ENCODE measurements at regions not wholly inside any gene's neighbourhood (a gene's known extent, or its start where the extent isn't known, plus 50 kb on each side); places are given as distances from the start of the nearest gene placed in this dataset.

GRCh38 chr5:97400537-97400936 lies 217.5 kb upstream of the RIOK2 start:
- DNase-seq (ENCODE audit: low read depth) = no peak

- DNase-seq (ENCODE audit: low read depth) = no peak
Measured at GRCh38 chr5:97405941-97406340, 222.9 kb upstream of the RIOK2 start.

- no peak for DNase-seq (ENCODE audit: low read depth)
Measured at GRCh38 chr5:97406946-97407676, 224.1 kb upstream of the RIOK2 start.

- DNase-seq (ENCODE audit: low read depth) = no peak
Measured at GRCh38 chr5:97408331-97408730, 225.3 kb upstream of the RIOK2 start.

DNA sequence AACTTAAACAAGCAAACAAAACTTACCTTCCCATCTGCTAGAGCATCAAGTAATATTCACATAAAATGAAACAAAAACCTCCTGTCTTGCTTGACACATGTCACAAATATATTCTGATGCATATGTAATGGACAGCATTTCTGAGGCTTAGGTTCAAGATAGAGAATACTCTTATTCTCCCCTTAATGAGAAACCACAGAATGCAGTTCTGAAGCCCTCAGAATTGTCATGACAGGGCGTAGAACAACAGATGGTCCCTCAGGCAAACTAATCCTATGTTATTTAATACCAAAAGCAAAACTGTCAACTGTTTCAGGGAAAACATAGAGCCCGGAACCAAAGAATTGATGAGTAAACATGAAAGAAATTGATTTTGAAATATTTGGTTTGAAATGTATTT lies 229.9 kb upstream of the RIOK2 start:
- no peak for DNase-seq (ENCODE audit: low read depth)

GRCh38 chr5:97417986-97418385 lies 234.9 kb upstream of the RIOK2 start:
- DNase-seq (ENCODE audit: low read depth) = no peak

DNA sequence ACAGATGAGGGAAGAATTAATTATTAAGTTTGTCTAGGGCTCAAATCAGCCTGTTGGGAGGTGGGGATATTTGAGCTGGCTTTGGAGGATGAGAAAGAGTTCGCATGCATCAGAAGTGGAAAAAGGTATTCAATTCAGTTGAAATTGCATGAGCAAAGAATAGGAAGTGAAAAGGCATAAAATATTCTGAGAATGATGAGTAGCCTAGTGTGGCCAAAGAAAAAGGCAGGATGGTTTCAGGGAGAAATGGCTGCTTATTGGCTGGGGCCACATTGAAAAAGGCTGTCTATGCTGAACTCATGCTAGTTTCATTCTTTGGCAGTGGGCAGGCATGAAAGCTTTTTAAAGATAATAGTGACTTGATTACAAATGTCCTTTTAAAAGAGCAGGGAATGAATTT lies 235.4 kb upstream of the RIOK2 start:
- no peak for DNase-seq (ENCODE audit: low read depth)

DNA sequence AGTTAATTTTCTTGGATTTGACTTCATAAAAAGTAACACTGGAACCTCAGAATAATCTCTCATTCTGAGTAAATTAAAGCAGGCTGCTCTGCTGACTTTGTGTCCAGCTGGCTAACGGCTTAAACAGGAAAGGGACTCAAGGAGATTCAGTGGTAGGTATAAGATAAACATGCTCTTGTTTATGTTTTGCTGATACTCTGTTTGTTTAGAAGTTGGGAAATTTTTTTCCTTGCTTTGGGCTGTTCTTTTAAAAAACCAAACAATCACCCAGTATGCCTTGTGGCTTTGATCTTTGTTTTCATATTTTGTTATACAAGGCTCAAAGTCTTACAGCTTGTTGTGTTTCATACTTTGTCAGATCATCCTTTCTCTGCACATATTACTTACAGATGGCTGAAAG lies 237.6 kb upstream of the RIOK2 start:
- no peak for DNase-seq (ENCODE audit: low read depth)

DNA sequence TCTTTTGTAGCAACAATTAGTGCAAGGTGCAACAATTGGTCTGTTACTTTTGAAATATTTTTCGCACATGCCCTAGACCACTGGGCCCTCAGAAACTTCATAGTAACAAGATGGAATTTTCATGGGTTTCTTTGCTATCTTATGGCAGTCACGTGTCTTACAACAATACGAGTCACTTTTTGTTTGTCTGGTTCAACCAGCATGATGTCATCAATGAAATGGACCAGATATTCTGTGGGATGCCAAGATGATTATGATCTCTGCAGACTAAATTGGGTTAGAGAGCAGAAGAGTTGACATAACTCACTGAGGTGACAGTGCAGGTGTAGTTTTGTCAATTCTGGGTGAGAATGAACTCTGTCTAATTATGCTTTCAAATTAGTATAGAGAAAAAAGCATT lies 239.6 kb upstream of the RIOK2 start:
- no peak for DNase-seq (ENCODE audit: low read depth)

DNA sequence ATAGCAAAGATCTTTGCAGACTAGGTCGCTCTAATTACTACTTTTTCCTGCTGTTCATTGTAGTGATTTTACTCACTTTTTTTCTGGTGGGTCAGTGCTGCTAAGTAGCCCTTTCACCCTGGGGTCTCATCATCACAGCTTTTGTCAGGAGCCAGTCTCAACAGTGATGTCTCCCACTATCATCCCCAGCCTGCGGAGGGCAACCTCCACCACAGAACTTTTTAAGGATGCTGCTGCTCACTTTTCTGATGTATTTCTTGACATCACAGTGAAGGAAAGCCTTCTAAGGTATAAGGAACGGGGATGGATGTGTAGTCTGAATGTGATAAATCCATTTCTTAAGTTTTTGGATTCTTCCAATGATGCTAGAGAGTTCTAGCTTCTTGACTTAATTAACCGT lies 242.5 kb upstream of the RIOK2 start:
- DNase-seq (ENCODE audit: low read depth) = no peak

GRCh38 chr5:97427235-97427634 lies 244.2 kb upstream of the RIOK2 start:
- no peak for DNase-seq (ENCODE audit: low read depth)

DNA sequence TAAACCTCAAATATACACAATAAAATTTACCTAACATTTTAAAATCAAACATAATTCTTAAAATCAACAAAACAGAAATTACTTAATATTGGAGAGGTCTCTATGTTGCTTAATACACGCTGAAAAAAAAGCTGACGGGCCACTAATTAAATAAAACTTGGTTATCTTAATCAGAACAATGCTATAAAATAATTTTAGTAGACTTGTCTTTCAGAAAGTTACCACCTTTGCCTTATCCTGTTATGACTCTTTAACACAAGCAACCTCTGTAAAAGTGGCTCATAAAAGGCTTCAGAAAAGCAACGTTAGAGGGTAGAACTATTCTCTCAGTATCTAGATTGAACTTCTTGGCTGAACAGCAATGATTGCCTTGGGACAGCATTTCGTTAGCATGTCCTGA lies 251.0 kb upstream of the RIOK2 start:
- no peak for DNase-seq (ENCODE audit: low read depth)

GRCh38 chr5:97436405-97436804 lies 253.4 kb upstream of the RIOK2 start:
- no peak for DNase-seq (ENCODE audit: low read depth)

- no peak for DNase-seq (ENCODE audit: low read depth)
Measured at GRCh38 chr5:97443740-97444139, 260.7 kb upstream of the RIOK2 start.

DNA sequence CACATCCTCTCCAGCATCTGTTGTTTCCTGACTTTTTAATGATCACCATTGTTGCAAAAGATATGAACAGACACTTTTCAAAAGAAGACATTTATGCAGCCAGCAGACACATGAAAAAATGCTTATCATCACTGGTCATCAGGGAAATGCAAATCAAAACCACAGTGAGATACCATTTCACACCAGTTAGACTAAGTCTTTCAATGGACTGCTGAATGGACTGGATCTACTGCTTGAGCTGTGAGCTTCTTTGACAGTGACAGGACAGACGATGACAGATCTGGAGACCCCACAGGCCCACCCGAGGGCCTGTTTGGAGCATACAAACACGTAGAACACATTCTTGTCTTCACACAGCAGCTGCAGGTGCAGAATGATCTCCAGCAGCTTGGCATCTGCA lies 266.1 kb upstream of the RIOK2 start:
- DNase-seq (ENCODE audit: low read depth) = no peak

- DNase-seq (ENCODE audit: low read depth) = no peak
Measured at GRCh38 chr5:97452646-97453045, 269.6 kb upstream of the RIOK2 start.

DNA sequence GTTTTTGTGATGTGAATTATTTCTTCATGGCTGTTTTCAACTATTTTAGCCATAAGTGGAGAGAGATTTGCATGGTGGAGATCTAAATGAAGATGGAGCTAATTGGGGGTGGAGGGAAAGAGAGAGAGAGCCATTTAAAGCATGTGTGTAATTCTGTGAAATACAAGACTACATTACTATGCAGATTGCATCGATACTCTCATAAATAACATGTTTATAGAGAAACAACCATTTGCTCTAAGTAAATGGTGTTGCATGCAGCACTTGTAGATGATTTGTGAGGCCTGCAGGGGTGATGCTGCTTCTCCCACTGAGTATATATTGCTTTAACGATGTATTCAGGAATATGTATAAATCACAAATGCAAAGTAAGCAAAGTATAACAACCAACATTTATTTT lies 270.2 kb upstream of the RIOK2 start:
- no peak for DNase-seq (ENCODE audit: low read depth)

- DNase-seq (ENCODE audit: low read depth) = no peak
Measured at GRCh38 chr5:97454015-97454414, 271.0 kb upstream of the RIOK2 start.

DNA sequence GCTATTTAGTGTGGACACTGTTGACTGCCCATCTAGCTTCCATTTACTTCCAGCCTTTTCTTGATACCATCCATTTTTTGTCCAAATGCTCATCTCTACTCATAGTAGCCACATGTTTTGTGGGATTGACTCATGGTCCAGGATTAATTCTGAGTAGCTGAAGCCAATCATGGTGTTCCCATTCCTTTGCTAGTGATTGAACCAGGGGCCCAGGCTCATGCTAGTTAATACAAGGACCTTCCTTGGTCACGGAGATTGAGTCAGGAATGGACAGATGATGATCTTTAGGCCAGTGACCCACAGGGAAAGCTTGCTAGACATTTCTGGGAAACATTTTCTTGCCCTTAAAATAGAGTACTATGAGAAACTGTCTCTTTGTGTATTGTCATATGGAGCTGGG lies 272.9 kb upstream of the RIOK2 start:
- no peak for DNase-seq (ENCODE audit: low read depth)

- DNase-seq (ENCODE audit: low read depth) = no peak
Measured at GRCh38 chr5:97458851-97459250, 275.8 kb upstream of the RIOK2 start.

- DNase-seq (ENCODE audit: low read depth) = no peak
Measured at GRCh38 chr5:97471951-97472350, 288.9 kb upstream of the RIOK2 start.

- no peak for DNase-seq (ENCODE audit: low read depth)
Measured at GRCh38 chr5:97475847-97476246, 292.8 kb upstream of the RIOK2 start.

DNA sequence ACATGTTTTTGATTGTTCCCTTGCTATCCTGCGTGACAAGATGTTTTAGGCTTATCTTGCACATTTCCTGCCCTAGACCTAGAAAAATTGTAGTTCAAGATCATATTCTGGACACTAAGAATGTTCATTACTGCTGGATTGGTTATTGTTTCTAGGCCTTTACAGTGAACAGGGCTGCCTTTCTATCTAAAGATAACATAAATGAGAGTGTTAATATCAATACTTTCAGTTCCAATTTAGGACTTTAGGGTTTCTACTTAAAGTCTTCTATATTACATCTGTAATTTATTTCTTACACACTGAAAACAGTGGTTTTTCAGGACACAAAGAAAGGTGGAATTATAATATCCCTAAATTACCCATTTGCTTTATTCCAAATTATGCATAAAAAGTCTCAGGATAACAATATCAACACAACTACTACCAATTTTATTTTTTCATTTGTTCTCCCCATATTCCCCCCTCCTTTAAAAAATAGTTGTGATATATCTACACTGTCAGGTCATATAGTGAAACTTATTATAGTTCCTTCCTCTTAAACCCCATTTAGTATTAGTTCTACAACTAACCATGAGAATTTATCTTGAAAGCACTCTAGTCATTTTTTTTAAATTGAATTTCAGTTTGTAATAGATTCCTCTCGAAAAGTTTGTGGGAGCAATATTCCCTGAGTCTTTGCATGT lies 293.9 kb upstream of the RIOK2 start:
- no peak for DNase-seq (ENCODE audit: low read depth)

- DNase-seq (ENCODE audit: low read depth) = no peak
Measured at GRCh38 chr5:97478483-97478882, 295.4 kb upstream of the RIOK2 start.

Data from fibroblast of the conjunctiva (primary cell).